HCT116 (cell line): ENCODE measurements at regions not wholly inside any gene's neighbourhood (a gene's known extent, or its start where the extent isn't known, plus 50 kb on each side); places are given as distances from the start of the nearest gene placed in this dataset.

ENCODE experiments used
- ATAC-seq: fragments of 200-7000 bp; cut with Tn5 transposase; 2 replicates; pipeline ENCODE4 v1.9.1; 2020; ENCODE audit warnings: mild to moderate bottlenecking, moderate library complexity
- BruUV-seq: library from RNA; stranded (reverse); fragments of 400-500 nt; replicated peaks from 2 replicates; lab custom pipeline; 2021; lab: Mats Ljungman, UMichigan
- CTCF ChIA-PET: fragments of 300-600 bp; sonication (Branson Sonifier 250); formaldehyde crosslinking; loops from one replicate; lab custom pipeline; 2021; ENCODE audit warnings: antibody characterized with exemption; lab: Charles Lee
- POLR2A ChIA-PET: fragments of 300-600, 350-600 bp; sonication (Branson Sonifier 250); formaldehyde crosslinking; loops from one replicate; lab custom pipeline; 2021; ENCODE audit warnings: antibody characterized with exemption; lab: Charles Lee
- RAD21 ChIA-PET, 2 experiments: fragments of 300-600 bp; sonication (Branson Sonifier 250); formaldehyde crosslinking; loops; one replicate each; lab custom pipeline; 2023; ENCODE audit warnings: low total read pairs in 2 of 2; ENCODE audit not compliant: uncharacterized antibody in 2 of 2, unreplicated experiment in 2 of 2, low non-redundant PET in 1 of 2; lab: Charles Lee
- DNase-seq: peaks from one replicate; pipeline ENCODE4 v3.0.0-alpha.2; 2010; ENCODE audit warnings: low read depth, low spot score
- H2AFZ ChIP-seq: fragments of 200-600 bp; shearing (Covaris generic), sonication (generic); 2 replicates; pipeline ENCODE4 v1.6.1; 2017; ENCODE audit warnings: low read depth, mixed run types, mixed read lengths, antibody characterized with exemption, low read length; ENCODE audit not compliant: poor library complexity, severe bottlenecking
- H3K27ac ChIP-seq: 2 replicates; pipeline ENCODE4 v1.5.1; 2012; ENCODE audit warnings: low read depth, low read length
- H3K27me3 ChIP-seq: fragments of 200-600 bp; sonication (generic); 2 replicates; pipeline ENCODE4 v1.6.1; 2016; ENCODE audit warnings: mixed run types, low read length, mixed read lengths; ENCODE audit not compliant: insufficient read depth
- H3K36me3 ChIP-seq, 2 experiments: fragments of 200-500 bp in 1 of 2; fragments of 200-600 bp in 1 of 2; sonication (Bioruptor generic) in 1 of 2; sonication (generic) in 1 of 2; 2 replicates each; pipeline versions ENCODE4 v1.5.1 to v1.6.1; 2014 to 2016; ENCODE audit warnings: low read length in 2 of 2, inconsistent platforms in 1 of 2, mixed read lengths in 1 of 2, mixed run types in 1 of 2; ENCODE audit not compliant: insufficient read depth in 2 of 2, control insufficient read depth in 1 of 2
- H3K4me1 ChIP-seq, 2 experiments: fragments of 200-600 bp in 1 of 2; sonication (generic) in 1 of 2; 2 replicates each; pipeline versions ENCODE4 v1.5.1 to v1.6.1; 2012 to 2017; ENCODE audit warnings: low read length in 2 of 2, inconsistent platforms in 1 of 2, mild to moderate bottlenecking in 1 of 2, mixed read lengths in 1 of 2, mixed run types in 1 of 2, moderate library complexity in 1 of 2; ENCODE audit not compliant: insufficient read depth in 2 of 2, control insufficient read depth in 1 of 2
- H3K4me2 ChIP-seq: fragments of 200-600 bp; sonication (generic); 2 replicates; pipeline ENCODE4 v1.6.1; 2017; ENCODE audit warnings: mixed run types, low read length, mixed read lengths
- H3K4me3 ChIP-seq, 2 experiments: fragments of 200-600 bp in 1 of 2; sonication (generic) in 1 of 2; replicated peaks in 1 of 2; 2 replicates each; pipeline ENCODE4 v1.5.1; 2011 to 2016; ENCODE audit warnings: low read length in 2 of 2, control low read depth in 1 of 2, low read depth in 1 of 2, mild to moderate bottlenecking in 1 of 2, mixed read lengths in 1 of 2, mixed run types in 1 of 2
- H3K79me2 ChIP-seq: fragments of 200-600 bp; sonication (generic); 2 replicates; pipeline ENCODE4 v1.6.1; 2017; ENCODE audit warnings: mild to moderate bottlenecking, mixed run types, low read length, moderate library complexity, mixed read lengths; ENCODE audit not compliant: insufficient read depth
- H3K9ac ChIP-seq: fragments of 200-600 bp; sonication (generic); 2 replicates; pipeline ENCODE4 v1.6.1; 2016; ENCODE audit warnings: low read length, mixed read lengths
- H3K9me2 ChIP-seq: fragments of 200-600 bp; sonication (generic), shearing (Covaris generic); 2 replicates; pipeline ENCODE4 v1.6.1; 2017; ENCODE audit warnings: mixed run types, mild to moderate bottlenecking, moderate library complexity; ENCODE audit not compliant: insufficient read depth
- H3K9me3 ChIP-seq, 2 experiments: fragments of 200-500 bp in 1 of 2; fragments of 200-600 bp in 1 of 2; sonication (Bioruptor generic) in 1 of 2; sonication (generic) in 1 of 2; 2 replicates each; pipeline ENCODE4 v1.6.1; 2014 to 2017; ENCODE audit warnings: low read length in 2 of 2, mixed read lengths in 2 of 2, inconsistent platforms in 1 of 2, low read depth in 1 of 2, mild to moderate bottlenecking in 1 of 2, mixed run types in 1 of 2, moderate library complexity in 1 of 2; ENCODE audit not compliant: control insufficient read depth in 1 of 2, insufficient read depth in 1 of 2
- H4K20me1 ChIP-seq: fragments of 200-600 bp; sonication (generic), shearing (Covaris generic); 2 replicates; pipeline ENCODE4 v1.6.1; 2017; ENCODE audit warnings: mixed run types, mild to moderate bottlenecking, moderate library complexity; ENCODE audit not compliant: insufficient read depth
- EZH2 ChIP-seq: fragments of 200-600 bp; sonication (generic); IDR thresholded peaks from 2 replicates; pipeline ENCODE4 v1.6.1; 2017; ENCODE audit warnings: antibody characterized with exemption, mixed run types
- EZH2phosphoT487 ChIP-seq: fragments of 200-600 bp; IDR thresholded peaks from 2 replicates; pipeline ENCODE4 v1.6.1; 2018; ENCODE audit warnings: antibody characterized with exemption, borderline replicate concordance
- JUND ChIP-seq: IDR thresholded peaks from 2 replicates; pipeline ENCODE4 v1.6.1; 2012
- SIN3A ChIP-seq: IDR thresholded peaks from 2 replicates; pipeline ENCODE4 v1.6.1; 2012; ENCODE audit warnings: low read depth
- SP1 ChIP-seq: IDR thresholded peaks from 2 replicates; pipeline ENCODE4 v1.6.1; 2012; ENCODE audit warnings: low read depth
- intact Hi-C: fragments of 100-400 bp; cut with micrococcal nuclease; formaldehyde crosslinking; loops from 2 replicates; pipeline ENCODE4 v1.10.0; 2022
- TF ChIP-seq, protein P1 (sequence below): IDR thresholded peaks from 2 replicates; pipeline ENCODE4 v1.6.1; 2012
- TF ChIP-seq, protein P2 (sequence below): IDR thresholded peaks from 2 replicates; pipeline ENCODE4 v1.6.1; 2012; ENCODE audit warnings: low read depth

DNA sequence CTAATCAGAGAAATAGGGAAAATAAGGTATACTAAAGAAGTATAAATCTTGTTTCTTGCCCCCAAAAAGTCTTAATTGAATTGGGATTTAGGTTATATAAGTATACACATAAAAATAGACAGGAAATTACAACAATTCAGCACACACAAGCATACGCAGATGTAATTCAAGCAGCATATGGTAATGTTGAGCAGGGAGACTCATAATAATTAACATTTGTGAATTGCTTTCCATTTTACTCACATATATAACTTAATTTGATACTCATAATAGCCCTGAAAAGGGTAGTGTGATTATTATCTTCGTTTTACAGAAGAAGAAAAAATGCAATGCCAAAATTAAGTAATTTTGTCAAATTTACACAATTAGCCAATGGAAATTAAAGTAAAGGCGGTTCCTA is 313.5 kb upstream of the ECI2 start:
- Histone ChIP-seq H3K9me2 (no peaks in the 10 kb centered on the region), H3K36me3 (no peaks in the 10 kb centered on the region), H3K9me3 (peaks cover 0 to 3% of the 10 kb centered on the region in 2 experiments; a peak in 1 of 4 replicates), H3K27me3 (no peaks in the 10 kb centered on the region), H3K4me2 (no peak overlapping the region), H3K79me2 (no peaks in the 10 kb centered on the region), H4K20me1 (no peaks in the 10 kb centered on the region), H2AFZ (no peak overlapping the region), H3K27ac (no peak overlapping the region), H3K9ac (no peak overlapping the region), H3K4me1 (no peaks in the 10 kb centered on the region), H3K4me3 (no peak overlapping the region)
- TF ChIP-seq JUND: no peak
- no peak for TF ChIP-seq EZH2phosphoT487
- ATAC-seq: no peak
- no peak for DNase-seq
- intact Hi-C loops: no loop called here
- RAD21 ChIA-PET: no interaction called here
- CTCF ChIA-PET: no interaction called here
- POLR2A ChIA-PET: no interaction called here
- no TSS peak for BruUV-seq

DNA sequence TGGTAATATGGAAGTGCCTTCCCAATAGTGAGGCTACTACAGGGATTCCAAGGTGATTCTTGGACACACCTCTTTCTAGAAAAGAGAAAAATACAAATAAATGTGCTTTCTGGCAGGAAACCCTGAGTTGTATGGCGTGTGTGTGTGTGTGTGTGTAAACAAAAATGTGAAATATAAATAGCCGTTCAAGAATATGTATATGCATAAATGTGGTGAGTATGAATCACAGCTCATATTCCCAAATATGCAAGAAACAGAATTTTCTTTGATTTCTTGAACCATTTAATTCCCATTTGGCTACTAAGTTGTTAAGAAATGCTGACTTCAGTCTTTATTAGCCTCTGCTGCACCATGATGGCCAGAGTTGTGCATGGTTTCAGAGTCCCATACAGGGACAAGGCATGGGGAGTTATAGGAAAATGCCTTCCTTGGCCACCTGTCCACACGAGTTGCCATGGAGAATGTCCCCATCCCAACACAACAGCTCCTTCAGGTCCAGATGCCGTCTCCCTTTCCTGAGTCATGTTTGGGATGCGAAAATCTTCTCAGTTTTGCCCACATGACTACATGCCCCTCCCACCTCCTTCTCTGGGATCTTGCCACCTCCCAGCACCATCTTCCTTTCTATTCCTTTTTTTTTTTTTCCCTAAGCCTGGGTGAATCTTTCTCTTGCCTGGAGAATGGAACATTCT is 312.4 kb upstream of the ECI2 start:
- POLR2A ChIA-PET: no interaction called here
- CTCF ChIA-PET: no interaction called here
- BruUV-seq: no TSS peak
- RAD21 ChIA-PET: no interaction called here
- Histone ChIP-seq H3K79me2 (no peaks in the 10 kb centered on the region), H3K4me1 (no peaks in the 10 kb centered on the region), H2AFZ (no peak overlapping the region), H3K4me3 (no peak overlapping the region), H3K36me3 (no peaks in the 10 kb centered on the region), H3K27ac (no peak overlapping the region), H3K27me3 (no peaks in the 10 kb centered on the region)
- ATAC-seq (no peak), DNase-seq (no peak)
- no peak for TF ChIP-seq SP1
- TF ChIP-seq, protein P1, sequence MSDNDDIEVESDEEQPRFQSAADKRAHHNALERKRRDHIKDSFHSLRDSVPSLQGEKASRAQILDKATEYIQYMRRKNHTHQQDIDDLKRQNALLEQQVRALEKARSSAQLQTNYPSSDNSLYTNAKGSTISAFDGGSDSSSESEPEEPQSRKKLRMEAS: no peak
- TF ChIP-seq EZH2: no peak
- TF ChIP-seq SIN3A: no peak
- TF ChIP-seq EZH2phosphoT487: no peak
- TF ChIP-seq, protein P2, sequence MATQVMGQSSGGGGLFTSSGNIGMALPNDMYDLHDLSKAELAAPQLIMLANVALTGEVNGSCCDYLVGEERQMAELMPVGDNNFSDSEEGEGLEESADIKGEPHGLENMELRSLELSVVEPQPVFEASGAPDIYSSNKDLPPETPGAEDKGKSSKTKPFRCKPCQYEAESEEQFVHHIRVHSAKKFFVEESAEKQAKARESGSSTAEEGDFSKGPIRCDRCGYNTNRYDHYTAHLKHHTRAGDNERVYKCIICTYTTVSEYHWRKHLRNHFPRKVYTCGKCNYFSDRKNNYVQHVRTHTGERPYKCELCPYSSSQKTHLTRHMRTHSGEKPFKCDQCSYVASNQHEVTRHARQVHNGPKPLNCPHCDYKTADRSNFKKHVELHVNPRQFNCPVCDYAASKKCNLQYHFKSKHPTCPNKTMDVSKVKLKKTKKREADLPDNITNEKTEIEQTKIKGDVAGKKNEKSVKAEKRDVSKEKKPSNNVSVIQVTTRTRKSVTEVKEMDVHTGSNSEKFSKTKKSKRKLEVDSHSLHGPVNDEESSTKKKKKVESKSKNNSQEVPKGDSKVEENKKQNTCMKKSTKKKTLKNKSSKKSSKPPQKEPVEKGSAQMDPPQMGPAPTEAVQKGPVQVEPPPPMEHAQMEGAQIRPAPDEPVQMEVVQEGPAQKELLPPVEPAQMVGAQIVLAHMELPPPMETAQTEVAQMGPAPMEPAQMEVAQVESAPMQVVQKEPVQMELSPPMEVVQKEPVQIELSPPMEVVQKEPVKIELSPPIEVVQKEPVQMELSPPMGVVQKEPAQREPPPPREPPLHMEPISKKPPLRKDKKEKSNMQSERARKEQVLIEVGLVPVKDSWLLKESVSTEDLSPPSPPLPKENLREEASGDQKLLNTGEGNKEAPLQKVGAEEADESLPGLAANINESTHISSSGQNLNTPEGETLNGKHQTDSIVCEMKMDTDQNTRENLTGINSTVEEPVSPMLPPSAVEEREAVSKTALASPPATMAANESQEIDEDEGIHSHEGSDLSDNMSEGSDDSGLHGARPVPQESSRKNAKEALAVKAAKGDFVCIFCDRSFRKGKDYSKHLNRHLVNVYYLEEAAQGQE: no peak
- TF ChIP-seq, all 23 proteins: peak for 0
- Histone ChIP-seq H3K9ac (no peak overlapping the region), H3K9me2 (no peaks in the 10 kb centered on the region), H3K9me3 (peaks cover 0 to 3% of the 10 kb centered on the region in 2 experiments; a peak in 1 of 4 replicates), H3K4me2 (no peak overlapping the region), H4K20me1 (no peaks in the 10 kb centered on the region)
- intact Hi-C loops: no loop called here
